Fibroblast of pulmonary artery (primary cell): ENCODE measurements at regions not wholly inside any gene's neighbourhood (a gene's known extent, or its start where the extent isn't known, plus 50 kb on each side); places are given as distances from the start of the nearest gene placed in this dataset.

Source experiments
- DNase-seq: peaks from one replicate; pipeline ENCODE4 v3.0.0-alpha.2; 2010; ENCODE audit warnings: low read depth
- H3K4me3 ChIP-seq: replicated peaks from 2 replicates; pipeline ENCODE4 v1.5.1; 2011; ENCODE audit warnings: low read depth, mild to moderate bottlenecking, control low read depth, low read length, moderate library complexity
- CTCF ChIP-seq: IDR thresholded peaks from 2 replicates; pipeline ENCODE4 v1.5.1; 2011; ENCODE audit warnings: mild to moderate bottlenecking, control low read depth, low read length, inconsistent platforms; ENCODE audit errors: missing control alignments

- DNase-seq, result no peak
- no peak overlapping the region for H3K4me3 ChIP-seq
- no peak for TF ChIP-seq CTCF
Observed at GRCh38 chr5:101174981-101175380, 271.9 kb upstream of the ST8SIA4 start.

GRCh38 chr5:101163088-101163487 is 260.0 kb upstream of the ST8SIA4 start:
- H3K4me3 ChIP-seq, result no peak overlapping the region
- DNase-seq, result no peak
- TF ChIP-seq CTCF, result no peak

- no peak for DNase-seq
- no peak overlapping the region for H3K4me3 ChIP-seq
- TF ChIP-seq CTCF, result no peak
Observed at GRCh38 chr5:101160002-101160401, 256.9 kb upstream of the ST8SIA4 start.

GRCh38 chr5:101159006-101159405 is 255.9 kb upstream of the ST8SIA4 start:
- no peak for TF ChIP-seq CTCF
- no peak overlapping the region for H3K4me3 ChIP-seq
- no peak for DNase-seq

- no peak for DNase-seq
- no peak overlapping the region for H3K4me3 ChIP-seq
- no peak for TF ChIP-seq CTCF
Observed at GRCh38 chr5:101153526-101153925, 250.4 kb upstream of the ST8SIA4 start.

GRCh38 chr5:101143526-101143925 is 240.4 kb upstream of the ST8SIA4 start:
- TF ChIP-seq CTCF, result no peak
- H3K4me3 ChIP-seq, result no peak overlapping the region
- DNase-seq, result no peak

- H3K4me3 ChIP-seq, result no peak overlapping the region
- TF ChIP-seq CTCF, result no peak
- DNase-seq, result no peak
Observed at GRCh38 chr5:101142102-101142501, 239.0 kb upstream of the ST8SIA4 start.
